GM12878 (cell line): ENCODE measurements at regions not wholly inside any gene's neighbourhood (a gene's known extent, or its start where the extent isn't known, plus 50 kb on each side); places are given as distances from the start of the nearest gene placed in this dataset.

Experiments
- ATAC-seq: fragments of 200-7000 bp; cut with Tn5 transposase; 3 replicates; pipeline ENCODE4 v1.9.1; 2020; ENCODE audit warnings: mild to moderate bottlenecking, moderate library complexity
- BruUV-seq: library from RNA; stranded (reverse); fragments of 400-500 nt; replicated peaks from 2 replicates; lab custom pipeline; 2021; lab: Mats Ljungman, UMichigan
- CTCF ChIA-PET: fragments of 300-600 bp; sonication (Branson Sonifier 250); formaldehyde crosslinking; extraction: SDS; loops from one replicate; lab custom pipeline; 2021; ENCODE audit warnings: inconsistent platforms; lab: Yijun Ruan, JAX
- POLR2A ChIA-PET: fragments of 350-600 bp; formaldehyde crosslinking; extraction: SDS; loops from one replicate; lab custom pipeline; 2021; ENCODE audit warnings: inconsistent platforms; lab: Charles Lee
- RAD21 ChIA-PET: fragments of 300-600 bp; sonication (Branson Sonifier 250); formaldehyde crosslinking; loops from one replicate; lab custom pipeline; 2023; ENCODE audit warnings: antibody characterized with exemption; ENCODE audit not compliant: unreplicated experiment; lab: Charles Lee
- SMC1A ChIA-PET: fragments of 300-600 bp; sonication (Branson Sonifier 250); formaldehyde crosslinking; loops from one replicate; lab custom pipeline; 2023; ENCODE audit not compliant: unreplicated experiment, uncharacterized antibody; lab: Charles Lee
- DNase-seq: peaks from one replicate; pipeline ENCODE4 v3.0.0-alpha.2; 2011; ENCODE audit warnings: low read depth, low spot score
- FAIRE-seq: peaks from 3 replicates; lab custom pipeline; 2011; peaks lifted over from hg19 to GRCh38; lab: Jason Lieb, UNC
- H2AFZ ChIP-seq: 2 replicates; pipeline ENCODE4 v1.6.0; 2011; ENCODE audit warnings: low read depth, low read length, control low read depth; ENCODE audit not compliant: control insufficient read depth
- H3K27ac ChIP-seq: 2 replicates; pipeline ENCODE4 v1.5.1; 2011; ENCODE audit warnings: control low read depth; ENCODE audit not compliant: control insufficient read depth, insufficient read depth
- H3K27me3 ChIP-seq, 2 experiments: replicated peaks in 1 of 2; 2 replicates each; pipeline versions ENCODE4 v1.6.0 to v1.6.1; 2011; ENCODE audit warnings: low read length in 1 of 2; ENCODE audit not compliant: control insufficient read depth in 2 of 2, insufficient read depth in 2 of 2
- H3K36me3 ChIP-seq, 2 experiments: 2 replicates each; pipeline ENCODE4 v1.5.1; 2011; ENCODE audit warnings: low read length in 1 of 2; ENCODE audit not compliant: control insufficient read depth in 2 of 2, insufficient read depth in 2 of 2
- H3K4me1 ChIP-seq: 2 replicates; pipeline ENCODE4 v1.6.1; 2011; ENCODE audit warnings: mild to moderate bottlenecking, low read length, moderate library complexity, mixed read lengths; ENCODE audit not compliant: control insufficient read depth, insufficient read depth
- H3K4me2 ChIP-seq: 2 replicates; pipeline ENCODE4 v1.6.0; 2011; ENCODE audit warnings: control low read depth; ENCODE audit not compliant: control insufficient read depth, insufficient read depth
- H3K4me3 ChIP-seq: fragments of 200-600 bp; sonication (generic); 2 replicates; pipeline ENCODE4 v1.5.1; 2016
- H3K79me2 ChIP-seq: 2 replicates; pipeline ENCODE4 v1.6.0; 2011; ENCODE audit warnings: low read length; ENCODE audit not compliant: control insufficient read depth, insufficient read depth
- H3K9ac ChIP-seq: 2 replicates; pipeline ENCODE4 v1.8.0; 2011; ENCODE audit warnings: low read length, control low read depth, mixed read lengths; ENCODE audit not compliant: control insufficient read depth, insufficient read depth
- H3K9me3 ChIP-seq: replicated peaks from 3 replicates; pipeline ENCODE4 v1.5.1; 2011; ENCODE audit warnings: mild to moderate bottlenecking, low read length; ENCODE audit not compliant: control insufficient read depth, insufficient read depth
- H4K20me1 ChIP-seq: 2 replicates; pipeline ENCODE4 v1.6.0; 2011; ENCODE audit not compliant: control insufficient read depth, insufficient read depth
- BACH1 ChIP-seq: fragments of 450-650 bp; IDR thresholded peaks from 2 replicates; pipeline ENCODE4 v1.6.1; 2017; ENCODE audit warnings: mild to moderate bottlenecking, borderline replicate concordance
- CHD1 ChIP-seq: IDR thresholded peaks from 2 replicates; pipeline ENCODE4 v1.6.1; 2012; ENCODE audit warnings: low read depth, low read length, improper control_type of control experiment
- EGR1 ChIP-seq, 2 experiments: IDR thresholded peaks; 1 replicate in 1 of 2; 2 replicates in 1 of 2; pipeline ENCODE4 v1.6.1; 2011 to 2012; ENCODE audit warnings: low read depth in 2 of 2, low read length in 2 of 2, borderline replicate concordance in 1 of 2, mild to moderate bottlenecking in 1 of 2, moderate library complexity in 1 of 2
- GATAD2B ChIP-seq: fragments of 450-650 bp; conservative IDR thresholded peaks from 2 replicates; pipeline ENCODE4 v1.6.1; 2017; ENCODE audit warnings: low read depth, mild to moderate bottlenecking, moderate library complexity
- HDAC6 ChIP-seq: fragments of 200-600 bp; sonication (generic); IDR thresholded peaks from one replicate; pipeline ENCODE4 v1.8.0; 2017; ENCODE audit warnings: antibody characterized with exemption; ENCODE audit not compliant: unreplicated experiment
- LARP7 ChIP-seq: fragments of 450-650 bp; IDR thresholded peaks from 2 replicates; pipeline ENCODE4 v1.6.1; 2017; ENCODE audit warnings: mild to moderate bottlenecking
- MEF2A ChIP-seq: IDR thresholded peaks from 2 replicates; pipeline ENCODE4 v1.6.1; 2011; ENCODE audit warnings: low read depth, mild to moderate bottlenecking, low read length, moderate library complexity; ENCODE audit not compliant: insufficient read depth
- NFYA ChIP-seq: IDR thresholded peaks from 2 replicates; pipeline ENCODE4 v1.6.1; 2011; ENCODE audit warnings: low read depth, mild to moderate bottlenecking, low read length, improper control_type of control experiment, borderline replicate concordance
- PAX8 ChIP-seq: fragments of 450-650 bp; IDR thresholded peaks from 2 replicates; pipeline ENCODE4 v1.6.1; 2017; ENCODE audit warnings: mild to moderate bottlenecking, moderate library complexity
- POU2F2 ChIP-seq: IDR thresholded peaks from 3 replicates; pipeline ENCODE4 v1.6.1; 2011; ENCODE audit warnings: low read depth, mild to moderate bottlenecking, low read length, borderline replicate concordance
- SP1 ChIP-seq: IDR thresholded peaks from one replicate; pipeline ENCODE4 v1.6.1; 2011; ENCODE audit warnings: low read depth, low read length
- SRF ChIP-seq, 2 experiments: IDR thresholded peaks; 2 replicates each; pipeline ENCODE4 v1.6.1; 2011; ENCODE audit warnings: low read depth in 2 of 2, low read length in 2 of 2, mild to moderate bottlenecking in 1 of 2, moderate library complexity in 1 of 2
- TCF12 ChIP-seq: IDR thresholded peaks from 2 replicates; pipeline ENCODE4 v1.6.1; 2011; ENCODE audit warnings: low read depth, mild to moderate bottlenecking, low read length
- TCF7 ChIP-seq: IDR thresholded peaks from 2 replicates; pipeline ENCODE4 v1.6.1; 2014; ENCODE audit warnings: antibody characterized with exemption, borderline replicate concordance
- WRNIP1 ChIP-seq: IDR thresholded peaks from 2 replicates; pipeline ENCODE4 v1.6.1; 2011; ENCODE audit warnings: low read depth, low read length, improper control_type of control experiment, borderline replicate concordance
- WGBS: methylation state at CpG from one replicate; pipeline ENCODE4 v1.1.6; 2016; ENCODE audit warnings: low lambda C conversion rate; ENCODE audit not compliant: insufficient replicate concordance, insufficient coverage; ENCODE audit errors: missing lambda C conversion rate; 5-methylcytosine and 5-hydroxymethylcytosine counted together
- in situ Hi-C: fragments of 300-500 bp; cut with MboI; formaldehyde crosslinking; loops from 9 replicates; pipeline ENCODE4 v1.14.3; 2018; ENCODE audit warnings: mixed read lengths
- intact Hi-C: fragments of 100-400 bp; cut with micrococcal nuclease; formaldehyde crosslinking; loops from one replicate; pipeline ENCODE4 v1.14.2; 2022; ENCODE audit not compliant: unreplicated experiment
- TF ChIP-seq, protein P1 (sequence below): fragments of 450-650 bp; IDR thresholded peaks from 2 replicates; pipeline ENCODE4 v1.6.1; 2017; ENCODE audit warnings: mild to moderate bottlenecking, moderate library complexity
- TF ChIP-seq, protein P2 (sequence below): fragments of 450-650 bp; IDR thresholded peaks from 2 replicates; pipeline ENCODE4 v1.6.1; 2017; ENCODE audit warnings: low read depth, mild to moderate bottlenecking, moderate library complexity

DNA sequence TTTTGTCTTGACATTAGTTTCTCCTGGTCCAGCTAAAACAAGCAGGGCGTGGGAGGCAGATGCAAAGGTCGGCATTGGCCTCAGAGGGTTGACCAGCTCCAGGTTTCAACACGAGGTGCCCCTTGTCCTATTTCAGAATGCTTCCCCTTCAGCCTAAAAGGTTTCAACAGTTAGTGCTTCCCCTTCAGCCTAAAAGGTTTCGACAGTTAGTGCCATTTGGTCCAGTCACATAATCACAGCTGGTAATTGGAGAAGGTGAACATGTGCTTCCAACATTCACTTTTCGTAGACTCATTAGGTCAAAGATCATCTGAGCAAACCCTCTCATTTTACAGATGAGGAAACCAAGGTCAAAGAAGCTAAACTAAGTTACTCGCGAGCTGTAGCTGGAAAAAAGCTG is 270.3 kb upstream of the MAP3K1 start (continued):
- TF ChIP-seq, protein P1, sequence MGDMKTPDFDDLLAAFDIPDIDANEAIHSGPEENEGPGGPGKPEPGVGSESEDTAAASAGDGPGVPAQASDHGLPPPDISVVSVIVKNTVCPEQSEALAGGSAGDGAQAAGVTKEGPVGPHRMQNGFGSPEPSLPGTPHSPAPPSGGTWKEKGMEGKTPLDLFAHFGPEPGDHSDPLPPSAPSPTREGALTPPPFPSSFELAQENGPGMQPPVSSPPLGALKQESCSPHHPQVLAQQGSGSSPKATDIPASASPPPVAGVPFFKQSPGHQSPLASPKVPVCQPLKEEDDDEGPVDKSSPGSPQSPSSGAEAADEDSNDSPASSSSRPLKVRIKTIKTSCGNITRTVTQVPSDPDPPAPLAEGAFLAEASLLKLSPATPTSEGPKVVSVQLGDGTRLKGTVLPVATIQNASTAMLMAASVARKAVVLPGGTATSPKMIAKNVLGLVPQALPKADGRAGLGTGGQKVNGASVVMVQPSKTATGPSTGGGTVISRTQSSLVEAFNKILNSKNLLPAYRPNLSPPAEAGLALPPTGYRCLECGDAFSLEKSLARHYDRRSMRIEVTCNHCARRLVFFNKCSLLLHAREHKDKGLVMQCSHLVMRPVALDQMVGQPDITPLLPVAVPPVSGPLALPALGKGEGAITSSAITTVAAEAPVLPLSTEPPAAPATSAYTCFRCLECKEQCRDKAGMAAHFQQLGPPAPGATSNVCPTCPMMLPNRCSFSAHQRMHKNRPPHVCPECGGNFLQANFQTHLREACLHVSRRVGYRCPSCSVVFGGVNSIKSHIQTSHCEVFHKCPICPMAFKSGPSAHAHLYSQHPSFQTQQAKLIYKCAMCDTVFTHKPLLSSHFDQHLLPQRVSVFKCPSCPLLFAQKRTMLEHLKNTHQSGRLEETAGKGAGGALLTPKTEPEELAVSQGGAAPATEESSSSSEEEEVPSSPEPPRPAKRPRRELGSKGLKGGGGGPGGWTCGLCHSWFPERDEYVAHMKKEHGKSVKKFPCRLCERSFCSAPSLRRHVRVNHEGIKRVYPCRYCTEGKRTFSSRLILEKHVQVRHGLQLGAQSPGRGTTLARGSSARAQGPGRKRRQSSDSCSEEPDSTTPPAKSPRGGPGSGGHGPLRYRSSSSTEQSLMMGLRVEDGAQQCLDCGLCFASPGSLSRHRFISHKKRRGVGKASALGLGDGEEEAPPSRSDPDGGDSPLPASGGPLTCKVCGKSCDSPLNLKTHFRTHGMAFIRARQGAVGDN, result no peak

DNA sequence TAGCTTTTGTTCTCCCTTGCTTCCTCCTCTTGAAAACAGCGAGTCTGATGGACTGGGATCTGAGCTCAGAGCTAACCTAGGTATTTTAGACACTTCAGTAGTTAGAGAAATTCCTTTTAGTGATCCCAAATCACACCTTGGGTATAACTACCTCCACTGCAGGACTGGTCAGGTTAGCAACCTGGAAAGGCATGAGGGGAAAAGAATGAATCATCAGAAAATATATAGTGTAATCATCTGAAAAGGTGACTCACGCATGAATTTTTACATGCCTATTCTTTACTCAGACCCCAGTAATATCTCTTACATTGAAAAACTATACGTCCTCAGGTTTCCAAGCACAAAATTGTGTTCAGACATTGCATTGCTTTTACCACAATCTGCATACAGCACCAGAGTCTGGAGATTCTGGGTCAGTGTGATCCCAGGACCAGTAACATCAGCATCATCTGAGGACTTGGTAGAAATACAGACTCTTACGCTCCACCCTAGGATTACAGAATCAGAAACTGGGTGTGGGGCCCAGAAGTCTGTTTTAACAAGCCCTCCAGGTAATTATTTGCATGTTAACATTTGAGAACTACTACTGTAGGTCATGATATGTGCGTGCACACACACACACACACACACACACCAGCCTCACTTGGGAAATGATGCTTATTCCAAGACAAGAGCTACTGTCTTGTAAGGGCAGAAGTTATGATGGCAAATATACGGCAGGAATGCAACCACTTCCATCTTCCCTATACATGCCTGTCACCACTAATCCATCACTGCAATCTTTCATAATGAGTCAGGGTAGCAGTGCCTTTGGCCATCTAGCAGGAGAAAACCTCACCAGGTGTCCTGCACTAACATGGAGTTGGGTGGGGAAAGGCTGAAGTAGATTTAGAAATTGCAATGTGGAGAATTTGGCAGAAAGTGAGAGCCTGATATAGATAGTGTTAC is 271.6 kb upstream of the MAP3K1 start:
- Histone ChIP-seq H3K27ac (no peak overlapping the region), H3K4me1 (no peaks in the 10 kb centered on the region), H3K4me2 (no peak overlapping the region), H3K4me3 (no peak overlapping the region), H3K9me3 (no peaks in the 10 kb centered on the region), H3K79me2 (no peaks in the 10 kb centered on the region), H3K27me3 (0 out of 4 replicates have a peak, but pooled peaks cover 0 to 2% of the 10 kb centered on the region in 2 experiments), H3K9ac (no peak overlapping the region), H2AFZ (no peak overlapping the region), H3K36me3 (no peaks in the 10 kb centered on the region), H4K20me1 (no peaks in the 10 kb centered on the region)
- ATAC-seq (no peak), FAIRE-seq (no peak), DNase-seq (no peak)
- ChIA-PET SMC1A (interaction anchor here (1.6 kb wide), 2 partner anchors 9 to 11 kb away, joined by 4 read pairs; no protein-coding TSS in a partner anchor), CTCF (interaction anchor here (1.9 kb wide), 2 partner anchors 10 to 295 kb away, joined by 6 to 8 read pairs; no protein-coding TSS in a partner anchor), RAD21 (no interaction called here), POLR2A (no interaction called here)
- WGBS, result 11% methylated on average over 6 of the region's 6 CpGs
- no TSS peak for BruUV-seq
- TF ChIP-seq BACH1 (no peak), TCF12 (no peak), WRNIP1 (no peak), MEF2A (no peak), NFYA (no peak), CHD1 (no peak), SRF (IDR thresholded peaks at IDR 0.05; ENCODE audit: low read depth in 2 of 2, low read length in 2 of 2) (no peak), SP1 (no peak), TCF7 (no peak), PAX8 (no peak), HDAC6 (no peak), EGR1 (IDR thresholded peaks at IDR 0.05; ENCODE audit: borderline replicate concordance in 1 of 2, low read depth in 2 of 2, low read length in 2 of 2) (no peak), LARP7 (no peak), POU2F2 (no peak), GATAD2B (no peak)
- TF ChIP-seq, protein P2, sequence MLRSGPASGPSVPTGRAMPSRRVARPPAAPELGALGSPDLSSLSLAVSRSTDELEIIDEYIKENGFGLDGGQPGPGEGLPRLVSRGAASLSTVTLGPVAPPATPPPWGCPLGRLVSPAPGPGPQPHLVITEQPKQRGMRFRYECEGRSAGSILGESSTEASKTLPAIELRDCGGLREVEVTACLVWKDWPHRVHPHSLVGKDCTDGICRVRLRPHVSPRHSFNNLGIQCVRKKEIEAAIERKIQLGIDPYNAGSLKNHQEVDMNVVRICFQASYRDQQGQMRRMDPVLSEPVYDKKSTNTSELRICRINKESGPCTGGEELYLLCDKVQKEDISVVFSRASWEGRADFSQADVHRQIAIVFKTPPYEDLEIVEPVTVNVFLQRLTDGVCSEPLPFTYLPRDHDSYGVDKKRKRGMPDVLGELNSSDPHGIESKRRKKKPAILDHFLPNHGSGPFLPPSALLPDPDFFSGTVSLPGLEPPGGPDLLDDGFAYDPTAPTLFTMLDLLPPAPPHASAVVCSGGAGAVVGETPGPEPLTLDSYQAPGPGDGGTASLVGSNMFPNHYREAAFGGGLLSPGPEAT, result no peak
- in situ Hi-C loops (no loop called here), intact Hi-C loops (no loop called here)
